Activated effector memory CD4-positive, alpha-beta T cell treated with anti-CD3 and anti-CD28 coated beads, Interleukin-2, amount 50 U/mL, for 16 hours (primary cell): ENCODE measurements at regions not wholly inside any gene's neighbourhood (a gene's known extent, or its start where the extent isn't known, plus 50 kb on each side); places are given as distances from the start of the nearest gene placed in this dataset.
A peak's percentile ranks its signal among the peaks of the same experiment; 100 is the strongest.

Source experiments
- DNase-seq: peaks from one replicate; pipeline ENCODE4 v3.0.0-alpha.2; 2020

DNA sequence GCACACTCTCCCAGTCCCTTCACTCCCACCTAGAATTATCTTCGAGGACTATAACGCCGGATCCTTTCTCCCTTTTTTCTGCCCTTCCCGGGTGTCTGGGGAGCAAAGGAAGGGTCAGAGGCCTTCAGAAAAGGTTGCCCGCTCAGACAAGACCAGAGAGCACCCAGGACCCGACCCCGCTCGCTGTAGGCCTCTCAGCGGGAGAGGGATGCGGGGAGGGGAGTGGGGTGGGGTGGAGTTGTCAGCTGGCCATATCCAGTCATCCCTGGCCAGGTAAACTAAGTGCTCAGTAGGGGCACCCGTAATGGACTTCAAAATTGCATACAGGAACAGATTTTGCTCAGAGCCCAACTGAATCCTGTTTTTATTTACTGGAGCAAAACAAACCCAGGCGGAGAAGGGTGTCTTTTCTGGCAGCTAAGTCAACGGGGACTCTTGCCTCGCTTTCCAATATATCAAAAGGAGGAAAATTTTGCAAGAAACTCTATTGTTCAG lies 65.0 kb downstream of the NOL4 start:
- DNase-seq, result no peak

DNA sequence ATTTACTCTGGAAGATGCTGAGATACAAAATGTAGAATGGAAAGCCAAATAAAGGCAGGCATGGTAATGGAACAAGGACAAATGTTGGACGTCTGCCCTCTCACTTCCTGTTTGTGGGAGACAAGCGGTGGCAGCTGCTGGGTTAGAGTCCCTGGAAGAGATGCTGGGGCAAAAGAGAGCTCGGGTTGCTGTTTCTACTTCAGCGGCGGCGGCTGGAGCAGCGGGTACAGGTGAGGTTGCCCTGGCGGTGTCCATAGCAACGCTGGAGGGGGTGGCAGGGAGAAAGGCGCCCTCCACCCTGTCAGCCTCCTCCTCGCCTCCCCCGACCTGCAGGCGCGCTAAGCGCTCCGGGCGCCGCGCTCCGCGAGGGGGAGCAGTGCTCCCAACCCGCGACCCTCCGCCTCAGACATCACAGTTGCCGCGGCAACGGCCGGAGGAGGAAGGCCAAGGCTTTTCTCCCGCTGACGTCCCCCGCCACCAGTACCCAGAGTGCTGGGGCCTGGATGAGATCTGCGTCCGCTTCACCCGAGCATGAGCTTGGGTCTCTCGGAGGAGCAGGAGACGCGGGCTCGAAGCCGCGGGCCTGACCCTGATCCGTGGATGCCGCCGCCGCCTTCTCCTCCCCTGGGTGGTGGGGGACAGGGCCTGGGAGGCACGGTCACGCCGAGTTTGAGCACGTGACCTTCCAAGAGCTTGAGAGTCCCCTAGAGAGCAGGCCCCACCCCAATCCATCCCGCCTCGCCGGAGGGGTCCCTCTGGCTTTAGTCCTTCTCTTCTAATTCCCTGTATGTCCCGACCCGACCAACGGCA lies 65.6 kb downstream of the NOL4 start:
- DNase-seq, result peak; percentile 53

DNA sequence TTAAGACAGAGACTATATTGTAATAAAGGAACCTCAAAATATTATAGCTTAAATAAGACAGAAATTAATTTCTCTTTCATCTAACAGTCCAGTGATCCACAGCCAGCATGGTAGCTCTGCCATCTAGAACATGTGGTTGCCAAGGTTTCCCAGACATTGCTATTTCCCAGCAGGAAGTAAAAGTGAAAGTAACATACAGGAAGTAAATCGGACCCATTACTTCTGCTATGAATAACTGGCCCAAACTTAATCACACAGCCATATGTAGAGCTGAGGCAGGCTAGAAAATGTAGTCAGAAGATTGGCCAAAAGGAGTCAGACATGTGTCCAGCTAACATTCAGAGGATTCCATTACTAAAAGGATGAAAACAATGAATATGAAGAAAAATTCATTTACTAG lies 71.0 kb downstream of the NOL4 start:
- DNase-seq, result no peak

DNA sequence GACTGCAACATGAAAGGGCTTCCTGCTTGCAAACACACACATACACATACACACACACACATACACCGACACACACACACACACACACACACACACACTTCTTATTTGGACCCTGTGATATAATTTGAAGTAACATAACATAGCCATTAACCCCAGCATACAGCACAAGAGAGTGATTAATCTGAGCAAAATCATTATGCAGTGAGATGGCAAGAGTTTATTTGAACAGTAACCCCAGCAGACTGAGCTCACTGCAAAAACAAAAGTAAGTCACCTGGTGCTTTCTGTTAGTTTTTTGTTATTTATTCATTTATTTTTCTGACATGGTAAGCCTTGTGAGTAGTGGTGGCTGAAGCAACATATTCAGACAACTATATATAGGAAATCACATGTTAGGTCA lies 93.7 kb downstream of the NOL4 start:
- DNase-seq, result no peak

DNA sequence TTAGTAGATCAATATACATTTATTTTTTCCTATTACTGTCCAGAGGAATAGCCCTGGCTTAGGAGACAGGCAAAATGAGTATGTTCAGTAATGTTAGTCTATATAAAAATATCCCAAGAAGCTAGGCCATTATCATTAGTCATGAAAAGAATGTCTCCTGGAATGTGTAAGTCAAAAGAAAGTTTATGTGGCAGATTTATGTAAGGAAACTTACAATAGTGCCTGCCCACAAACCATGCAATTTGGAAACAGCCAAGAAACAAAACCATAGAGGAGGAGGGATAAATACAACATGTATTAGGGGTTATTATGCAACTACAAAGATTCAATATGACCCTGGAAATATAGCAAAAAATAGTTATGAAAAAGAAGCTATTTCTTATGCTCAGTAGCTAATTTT lies 96.3 kb downstream of the NOL4 start:
- no peak for DNase-seq

DNA sequence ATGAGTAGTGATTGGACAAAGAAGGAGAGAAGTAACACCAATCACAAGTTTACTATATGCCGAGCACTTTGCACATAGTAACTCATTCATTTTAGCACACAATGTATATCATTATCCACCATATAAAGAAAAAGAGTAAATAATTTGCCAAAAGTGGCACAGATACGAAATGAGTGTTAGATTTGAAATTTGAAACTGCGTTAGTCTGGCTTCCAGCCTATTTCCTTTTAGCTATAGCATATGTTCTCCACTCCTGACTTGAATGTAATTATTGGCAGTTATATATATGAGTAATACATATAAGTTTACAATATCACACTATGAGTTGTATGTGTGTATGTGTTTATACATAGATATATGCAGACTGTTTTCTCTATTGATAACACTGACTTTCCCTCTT lies 98.6 kb downstream of the NOL4 start:
- DNase-seq, result no peak

DNA sequence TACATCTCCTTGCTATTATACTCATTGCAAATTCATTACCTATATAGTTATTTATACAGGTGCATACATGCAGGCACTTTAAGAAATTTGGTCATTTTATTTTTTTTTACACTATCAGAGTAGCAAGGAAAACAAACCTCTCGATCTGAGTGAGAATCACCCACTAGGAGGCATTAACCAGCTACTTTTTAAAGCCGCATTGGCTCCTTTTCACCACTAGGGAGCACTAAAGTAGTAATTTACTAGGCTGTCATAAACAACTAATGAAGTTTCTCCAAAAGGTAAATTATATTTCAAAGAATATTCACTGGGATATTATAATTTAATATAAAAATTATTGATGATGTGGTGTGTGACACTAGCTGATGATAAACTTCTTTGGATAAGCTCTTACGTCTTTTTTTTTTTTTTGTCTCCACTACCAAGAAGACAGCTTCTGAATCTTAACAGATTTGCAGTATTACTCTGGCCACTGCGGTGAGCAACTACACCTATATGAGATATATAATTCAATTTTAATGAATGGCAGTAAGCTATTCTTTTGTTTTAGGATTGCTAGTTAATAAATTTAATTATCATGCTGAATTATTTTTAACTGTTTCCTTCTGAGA lies 101.9 kb downstream of the NOL4 start:
- DNase-seq, result no peak

DNA sequence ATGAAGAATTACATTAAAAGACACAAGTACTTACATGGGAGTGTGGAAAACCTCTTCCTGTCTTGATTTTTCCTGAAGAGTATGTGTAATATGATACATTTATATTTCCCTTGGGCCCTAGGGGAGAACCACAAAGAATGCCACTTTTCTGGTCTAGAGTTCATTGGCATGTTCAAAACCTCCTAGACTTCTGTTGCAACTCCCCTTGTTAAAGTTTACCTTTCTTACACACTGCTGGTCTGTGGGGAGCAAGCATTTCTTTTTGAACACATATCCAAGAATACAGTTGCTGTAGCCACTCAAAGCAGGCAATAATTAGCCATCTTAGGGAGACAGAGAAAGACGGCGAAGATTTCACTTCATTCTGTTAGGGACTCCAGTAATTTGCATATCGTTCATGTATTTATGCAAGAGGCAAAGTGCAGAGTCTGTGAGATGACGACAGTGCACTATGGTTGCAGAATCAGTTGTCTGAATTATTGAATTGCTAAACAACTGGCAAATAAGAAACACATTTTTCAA lies 103.5 kb downstream of the NOL4 start:
- no peak for DNase-seq

DNA sequence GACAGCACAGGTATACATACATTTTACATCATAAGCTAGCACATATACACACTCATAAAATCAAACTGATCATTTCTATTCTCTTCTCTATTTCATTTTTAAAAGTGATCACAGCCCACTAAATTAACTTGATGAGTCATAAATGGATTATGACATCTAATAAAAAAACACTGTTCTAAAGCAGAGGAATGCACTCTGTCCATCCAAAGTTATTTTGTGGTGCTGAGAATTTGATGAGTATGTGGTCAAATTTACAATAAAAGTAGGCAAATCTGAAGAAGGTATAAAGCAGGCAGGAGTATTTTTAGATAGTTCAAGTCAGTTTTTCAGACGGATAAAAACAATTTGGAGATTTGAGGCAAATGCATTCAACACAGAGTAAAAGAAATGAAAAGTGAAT lies 104.4 kb downstream of the NOL4 start:
- no peak for DNase-seq

DNA sequence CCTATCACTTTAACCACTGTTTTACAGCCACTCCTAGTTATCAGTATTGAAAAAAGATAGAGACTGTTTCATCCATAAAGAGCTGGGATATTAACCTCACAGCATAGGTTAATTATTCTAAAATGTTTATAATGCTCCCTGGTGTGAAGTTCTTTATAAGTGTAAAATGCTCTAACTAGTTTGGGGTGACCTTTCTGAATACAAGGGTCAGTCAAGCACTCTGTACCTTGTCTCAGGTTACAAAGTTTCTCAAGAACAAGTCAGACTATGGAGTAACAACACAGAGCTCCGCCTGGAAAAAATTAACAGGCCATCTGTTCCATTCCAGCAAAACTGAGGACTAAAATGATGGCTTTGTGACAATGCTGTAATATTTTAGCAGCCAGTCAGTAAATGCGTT lies 107.4 kb downstream of the NOL4 start:
- no peak for DNase-seq

DNA sequence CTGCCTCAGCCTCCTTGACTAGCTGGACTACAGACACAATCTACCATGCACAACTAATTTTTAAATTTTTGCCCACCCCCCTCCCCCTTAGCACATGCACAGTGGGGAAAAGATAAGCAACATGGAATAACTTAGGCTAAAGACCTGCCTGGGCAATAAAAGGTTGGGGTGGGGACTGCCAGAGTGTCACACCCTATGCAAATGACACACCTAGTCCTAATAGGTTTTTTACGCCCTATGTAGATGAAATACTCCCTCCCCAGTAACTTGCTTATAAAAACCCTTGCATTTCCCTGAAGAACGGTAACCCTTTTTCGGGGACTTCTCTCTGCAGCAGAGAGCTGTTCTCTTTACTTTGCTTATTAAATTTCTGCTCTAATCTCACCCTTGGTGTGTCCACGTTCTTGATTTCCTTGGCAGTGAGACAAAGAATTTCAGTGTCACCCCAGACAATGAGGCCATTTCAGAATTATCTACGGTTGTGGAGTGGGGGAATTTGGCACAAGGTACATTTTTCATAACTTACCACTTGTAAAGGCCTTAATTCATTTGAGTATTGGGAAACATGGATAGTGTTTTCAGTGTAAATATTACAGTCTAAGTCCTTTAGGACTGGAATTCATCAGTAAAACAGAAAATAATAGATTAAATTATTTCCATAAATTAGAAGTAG lies 109.2 kb downstream of the NOL4 start:
- DNase-seq, result no peak

DNA sequence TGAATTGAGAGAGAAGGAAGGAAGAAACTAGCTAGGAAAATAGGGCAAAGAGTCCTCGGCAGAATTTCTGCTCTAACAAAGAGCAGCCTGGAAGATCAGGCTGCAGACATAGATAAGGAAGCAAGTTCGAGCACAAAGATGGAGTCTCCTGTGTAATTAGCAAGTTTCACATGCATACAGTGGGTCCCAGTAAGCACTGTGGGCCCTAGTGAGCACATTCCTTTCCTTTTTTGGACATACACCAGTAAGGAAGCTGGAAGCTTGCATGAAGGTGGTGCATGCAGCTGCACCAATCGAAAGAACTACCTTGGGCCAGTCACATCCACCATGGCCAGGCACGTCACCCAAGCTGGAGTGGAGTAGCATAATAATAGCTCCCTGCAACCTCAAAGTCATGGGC lies 109.7 kb downstream of the NOL4 start:
- DNase-seq, result no peak

DNA sequence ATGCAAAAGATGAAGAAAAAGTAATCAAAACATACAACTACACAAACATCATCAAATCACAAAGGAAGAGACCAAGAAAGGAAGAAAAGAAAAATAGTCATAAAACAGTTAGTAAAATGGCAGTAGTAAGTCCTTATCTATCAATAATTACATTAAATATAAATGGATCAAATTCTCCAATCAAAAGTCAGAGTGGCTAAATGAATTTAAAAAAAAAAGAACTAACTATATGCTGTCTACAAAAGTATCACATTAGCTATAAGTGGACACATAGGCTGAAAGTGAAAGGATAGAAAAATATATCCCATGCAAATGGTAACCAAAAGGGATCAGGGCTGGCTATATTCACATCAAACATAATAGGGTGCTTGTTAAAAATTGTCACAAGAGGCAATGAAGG lies 116.5 kb downstream of the NOL4 start:
- DNase-seq, result no peak

DNA sequence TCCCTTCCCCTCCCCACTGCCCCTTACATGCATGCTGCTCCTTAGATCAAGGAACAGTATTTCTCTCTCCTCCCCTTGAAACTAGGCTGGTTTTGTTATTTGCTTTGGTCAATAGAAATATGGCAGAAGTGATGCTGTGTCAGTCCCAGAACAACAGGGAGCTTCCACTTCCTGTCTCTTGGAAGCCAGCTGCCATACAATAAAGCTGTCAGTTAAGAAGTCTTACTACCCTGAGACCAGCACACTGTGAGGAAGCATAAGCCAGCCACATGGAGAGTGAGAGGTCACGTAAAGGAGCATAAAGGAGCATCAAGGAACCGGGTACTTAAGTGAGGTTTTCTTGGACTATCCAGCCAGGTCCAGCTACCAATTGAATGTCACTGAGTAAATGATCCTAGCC lies 126.6 kb downstream of the NOL4 start:
- no peak for DNase-seq

DNA sequence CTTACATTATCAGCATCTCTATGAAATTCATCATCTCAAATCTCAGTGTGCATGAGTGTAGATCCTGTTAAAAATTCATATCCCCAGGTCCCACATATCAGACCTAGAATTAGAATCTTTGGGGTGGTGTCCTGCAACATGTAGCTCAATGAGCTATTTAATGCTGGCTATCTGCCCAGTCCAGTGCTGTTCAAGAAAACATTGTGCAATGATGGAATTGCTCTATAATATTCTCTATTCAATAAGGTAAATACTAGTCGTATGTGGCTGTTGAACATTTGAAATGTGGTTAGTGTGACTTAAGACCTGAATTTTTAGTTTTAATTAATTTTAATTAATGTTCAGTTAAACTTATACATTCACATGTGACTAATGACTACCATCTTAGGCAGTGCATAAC lies 127.4 kb downstream of the NOL4 start:
- no peak for DNase-seq

DNA sequence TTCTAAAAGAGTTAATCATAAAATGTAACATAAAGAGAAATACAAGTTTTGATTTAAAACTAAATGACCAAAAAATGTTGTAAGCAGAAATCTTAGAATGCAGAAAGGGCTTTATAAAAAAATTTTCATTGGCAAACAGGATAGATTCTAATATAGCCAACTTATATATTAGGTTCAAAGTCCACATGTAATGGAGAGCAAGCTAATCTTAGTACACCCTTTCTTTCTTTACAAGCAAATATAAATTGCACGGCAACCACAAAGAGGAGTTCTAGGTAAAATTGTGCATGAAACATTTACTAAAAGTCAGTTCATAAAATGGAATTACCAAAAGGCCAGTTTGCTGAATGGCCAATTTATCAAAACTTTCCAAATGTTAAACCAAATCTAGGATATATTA lies 130.6 kb downstream of the NOL4 start:
- DNase-seq, result no peak

DNA sequence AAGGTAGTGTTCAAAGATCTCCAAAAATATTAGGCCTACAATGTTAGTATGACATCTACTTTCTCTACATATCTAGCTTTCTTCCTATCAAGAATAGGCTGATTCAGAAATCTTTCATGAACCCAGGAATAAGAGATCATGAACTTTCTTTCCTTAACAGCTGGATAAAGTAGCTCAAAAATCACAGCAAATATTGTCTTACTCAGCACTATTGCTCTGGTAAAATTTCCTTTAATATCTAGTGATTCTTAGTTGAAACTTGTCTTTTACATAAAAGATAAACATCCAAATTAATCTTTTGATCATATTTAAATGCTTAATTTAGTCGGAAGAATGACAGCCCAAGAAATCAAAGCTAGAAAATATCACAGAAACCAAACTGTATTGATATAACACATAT lies 131.9 kb downstream of the NOL4 start:
- DNase-seq, result no peak

DNA sequence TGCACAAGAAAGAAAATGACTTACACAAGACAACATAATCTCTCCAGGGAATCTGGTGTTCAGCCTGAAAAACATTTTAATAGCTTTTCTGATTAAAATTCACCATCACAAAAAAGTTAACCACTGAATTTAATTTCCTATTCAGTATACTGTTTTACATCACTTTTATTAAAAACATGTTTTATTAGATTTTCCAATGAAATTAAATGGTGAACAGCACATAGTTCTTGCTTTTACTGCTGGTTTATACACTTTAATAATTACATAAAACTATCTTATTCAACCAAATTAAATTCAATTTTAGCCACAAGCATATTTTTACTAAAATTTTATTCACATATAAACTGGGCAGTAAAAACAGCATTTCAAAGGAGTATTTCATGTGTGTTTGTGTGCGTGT lies 138.3 kb downstream of the NOL4 start:
- no peak for DNase-seq

DNA sequence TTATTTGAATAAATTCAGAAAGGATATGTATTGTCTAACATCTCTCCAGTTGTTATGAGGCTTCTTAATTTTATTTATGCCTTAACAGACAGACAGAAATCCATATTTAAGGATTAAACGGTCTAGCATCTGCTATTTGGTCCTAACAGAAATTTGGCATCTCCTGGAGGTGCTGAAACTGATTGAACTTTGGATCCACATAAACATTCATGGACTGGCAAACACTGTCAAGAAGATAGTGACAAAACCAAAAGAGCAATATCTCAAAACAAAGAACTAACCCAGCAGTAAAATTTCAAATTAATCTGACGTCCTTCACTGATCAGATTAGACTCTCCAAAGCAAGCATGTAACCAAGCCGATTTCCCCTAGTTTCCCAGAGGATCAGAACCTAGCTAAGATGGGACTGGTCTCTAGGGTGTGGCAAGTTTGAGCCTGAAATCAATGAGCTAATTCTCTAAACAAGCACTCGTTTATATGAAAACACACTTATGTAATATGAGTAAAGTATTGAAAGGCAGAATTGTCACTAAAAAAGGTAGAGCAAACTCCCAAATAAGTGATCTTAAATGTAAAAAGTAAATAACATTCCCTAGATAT lies 139.5 kb downstream of the NOL4 start:
- no peak for DNase-seq

DNA sequence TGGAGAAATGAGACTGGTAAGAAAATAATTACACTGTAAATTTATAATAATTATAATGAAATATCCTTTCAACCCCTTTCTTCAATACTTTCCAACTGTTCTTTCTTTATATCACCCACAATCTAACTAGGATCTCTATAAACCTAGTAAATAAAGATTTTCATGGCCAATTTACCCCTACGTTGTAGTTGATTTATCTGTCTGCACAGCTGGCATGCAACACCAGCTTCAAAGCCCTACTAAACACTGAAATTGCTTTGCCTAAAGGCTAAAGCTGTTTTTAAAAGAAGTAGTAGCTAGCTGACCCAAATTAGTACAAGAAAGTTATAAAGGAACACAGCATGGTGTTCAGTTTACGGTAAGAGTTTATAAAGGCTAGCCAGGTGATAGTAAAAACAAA lies 140.1 kb downstream of the NOL4 start:
- no peak for DNase-seq

DNA sequence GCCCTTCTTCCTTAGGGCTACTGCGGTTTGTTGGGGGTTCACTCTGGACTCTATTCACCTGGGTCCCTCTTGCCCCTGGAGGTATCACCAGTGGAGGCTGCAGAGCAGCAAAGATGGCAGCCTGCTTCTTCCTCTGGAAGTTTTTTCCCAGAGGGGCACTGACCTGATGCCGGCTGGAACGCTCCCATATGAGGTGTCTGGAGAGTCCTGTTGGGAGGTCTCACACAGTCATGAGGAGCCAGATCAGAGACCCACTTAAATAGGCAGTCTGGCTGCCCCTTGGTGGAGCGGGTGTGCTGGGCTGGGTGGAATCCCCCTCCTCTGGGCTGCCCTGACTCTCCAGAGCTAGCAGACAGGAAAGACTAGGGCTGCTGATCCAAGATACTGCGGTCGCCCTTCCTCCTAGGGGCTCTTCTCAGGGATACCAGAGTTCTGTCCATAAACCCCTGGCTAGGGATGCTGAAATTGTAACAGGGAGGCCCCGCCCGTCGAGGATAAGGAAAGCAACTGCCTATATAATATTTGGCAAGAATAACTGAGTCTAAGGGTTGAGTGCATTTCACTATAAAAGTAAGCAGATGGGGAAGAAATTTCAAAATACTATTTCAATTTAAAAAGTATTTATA lies 140.7 kb downstream of the NOL4 start:
- DNase-seq, result no peak

DNA sequence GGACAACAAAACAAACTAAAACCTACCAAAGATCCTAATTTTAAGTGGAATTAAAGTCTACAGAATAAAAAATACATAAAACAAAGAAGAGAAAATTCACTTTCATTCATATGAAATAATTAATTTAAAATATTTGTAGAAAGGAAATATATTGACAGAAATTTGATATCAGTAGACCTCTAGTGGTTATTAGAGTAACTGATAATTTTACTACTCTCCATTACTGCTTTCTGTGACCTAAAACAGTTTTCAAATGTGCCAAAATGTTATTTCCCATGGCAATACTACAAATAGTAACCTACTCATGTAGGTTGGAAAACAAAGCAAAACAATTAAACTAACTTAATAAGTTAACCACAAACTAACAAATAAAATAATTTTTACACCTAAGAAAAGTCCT lies 147.1 kb downstream of the NOL4 start:
- no peak for DNase-seq
